ENCODE measurements at regions not wholly inside any gene's neighbourhood (a gene's known extent, or its start where the extent isn't known, plus 50 kb on each side); places are given as distances from the start of the nearest gene placed in this dataset.

DNA sequence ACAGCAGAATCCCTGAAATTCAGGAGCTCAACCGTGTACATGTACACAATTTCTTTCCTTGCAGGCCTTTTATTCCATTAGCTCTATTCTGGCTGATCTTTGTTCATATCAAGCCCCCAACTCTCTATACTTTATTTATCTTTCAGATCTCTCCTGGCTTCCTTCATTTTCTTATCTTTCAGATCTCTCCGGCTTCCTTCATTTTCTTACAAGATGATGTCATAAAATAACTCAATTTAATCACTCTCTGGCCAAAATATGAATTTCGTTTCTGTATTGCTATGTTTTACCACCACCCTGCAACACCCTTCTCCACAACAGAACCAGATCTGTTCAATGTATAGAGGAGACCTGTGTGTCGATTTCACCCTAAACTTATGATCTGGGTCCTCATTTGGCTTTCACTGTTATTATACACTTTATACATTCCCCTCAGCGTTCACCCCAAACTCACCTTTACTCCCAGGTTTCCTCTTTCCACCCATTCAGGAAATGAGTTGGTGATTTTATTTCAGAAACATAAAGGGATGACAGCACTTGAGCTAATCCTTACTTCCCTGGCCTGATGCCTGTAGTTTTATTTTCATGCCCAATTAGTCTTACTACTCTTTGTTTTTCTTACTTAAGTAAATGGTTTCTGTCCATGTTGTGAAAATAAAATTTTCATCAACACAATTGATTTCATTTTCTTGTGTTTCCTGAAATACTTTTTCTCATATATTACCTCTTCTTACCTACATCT is 195.5 kb downstream of the BCHE start:
- ChIA-PET CTCF (no interaction called here), POLR2A (ENCODE audit: unreplicated experiment) (no interaction called here)
- H2BK5ac ChIP-seq (ENCODE audit: low read depth, low read length, poor library complexity, severe bottlenecking) = no peak overlapping the region
- no peak overlapping the region for H2AK9ac ChIP-seq (replicated peaks; ENCODE audit: low read depth, low read length, poor library complexity)
- TF ChIP-seq, protein P1, sequence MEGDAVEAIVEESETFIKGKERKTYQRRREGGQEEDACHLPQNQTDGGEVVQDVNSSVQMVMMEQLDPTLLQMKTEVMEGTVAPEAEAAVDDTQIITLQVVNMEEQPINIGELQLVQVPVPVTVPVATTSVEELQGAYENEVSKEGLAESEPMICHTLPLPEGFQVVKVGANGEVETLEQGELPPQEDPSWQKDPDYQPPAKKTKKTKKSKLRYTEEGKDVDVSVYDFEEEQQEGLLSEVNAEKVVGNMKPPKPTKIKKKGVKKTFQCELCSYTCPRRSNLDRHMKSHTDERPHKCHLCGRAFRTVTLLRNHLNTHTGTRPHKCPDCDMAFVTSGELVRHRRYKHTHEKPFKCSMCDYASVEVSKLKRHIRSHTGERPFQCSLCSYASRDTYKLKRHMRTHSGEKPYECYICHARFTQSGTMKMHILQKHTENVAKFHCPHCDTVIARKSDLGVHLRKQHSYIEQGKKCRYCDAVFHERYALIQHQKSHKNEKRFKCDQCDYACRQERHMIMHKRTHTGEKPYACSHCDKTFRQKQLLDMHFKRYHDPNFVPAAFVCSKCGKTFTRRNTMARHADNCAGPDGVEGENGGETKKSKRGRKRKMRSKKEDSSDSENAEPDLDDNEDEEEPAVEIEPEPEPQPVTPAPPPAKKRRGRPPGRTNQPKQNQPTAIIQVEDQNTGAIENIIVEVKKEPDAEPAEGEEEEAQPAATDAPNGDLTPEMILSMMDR (conservative IDR thresholded peaks at IDR 0.05; ENCODE audit: low read depth, low read length) = no peak
- TF ChIP-seq RAD21 (IDR thresholded peaks at IDR 0.05; ENCODE audit: low read length) = no peak
- dilution Hi-C loops (cut with HindIII; ENCODE audit: low sequenced_read_pairs, unreplicated experiment) = no loop called here
- no peaks in the 10 kb centered on the region for H3K79me1 ChIP-seq (ENCODE audit: low read depth in 1 of 2, low read length in 2 of 2)
- in situ Hi-C loops (cut with MboI; ENCODE audit: low sequenced_read_pairs) = no loop called here
- H3K9ac ChIP-seq (ENCODE audit: low read depth, low read length) = no peak overlapping the region
- H3K56ac ChIP-seq (ENCODE audit: extremely low read depth, insufficient read depth, low read length) = no peak overlapping the region
- BruUV-seq (replicated peaks) = no TSS peak
- H3K14ac ChIP-seq (replicated peaks; ENCODE audit: low read depth, low read length) = no peak overlapping the region
- H3K18ac ChIP-seq (ENCODE audit: low read depth, low read length) = no peak overlapping the region
- no peak overlapping the region for H2BK120ac ChIP-seq (ENCODE audit: low read depth, low read length)
- H2AK5ac ChIP-seq (ENCODE audit: low read depth, low read length) = no peak overlapping the region
- H4K5ac ChIP-seq (ENCODE audit: low read depth, low read length) = no peak overlapping the region
- no peaks in the 10 kb centered on the region for H4K20me1 ChIP-seq (ENCODE audit: insufficient read depth, low read length)
- no peak overlapping the region for H3K27ac ChIP-seq (ENCODE audit: insufficient read depth, low read length)
- no peak overlapping the region for H3K23ac ChIP-seq (ENCODE audit: low read depth, low read length)
- no peak overlapping the region for H2BK20ac ChIP-seq (ENCODE audit: low read depth, low read length)
- no peaks in the 10 kb centered on the region; the same call in 1 of the 2 replicates for H3K4me1 ChIP-seq (ENCODE audit: control insufficient read depth, insufficient read depth, low read length)
- intact Hi-C loops (cut with micrococcal nuclease) = no loop called here
- H2AFZ ChIP-seq (replicated peaks; ENCODE audit: low read length, poor library complexity) = no peak overlapping the region
- no peak for DNase-seq
- H3K9me1 ChIP-seq (ENCODE audit: insufficient read depth, low read length) = no peaks in the 10 kb centered on the region
- 83% methylated on average over 1 of the region's 5 CpGs; no CpG with 5 or more reads in 1 of the 2 experiments for WGBS, 2 experiments (ENCODE audit: extremely low coverage in 2 of 2, insufficient read length in 1 of 2)
- no peaks in the 10 kb centered on the region; the same call in 1 of the 2 replicates for H3K9me3 ChIP-seq (ENCODE audit: control insufficient read depth, insufficient read depth, low read length)
- H4K8ac ChIP-seq (ENCODE audit: low read depth in 2 of 2, low read length in 2 of 2) = no peak overlapping the region
- no peak overlapping the region for H3K4me3 ChIP-seq (ENCODE audit: insufficient read depth, low read depth, low read length)
- H3K4ac ChIP-seq (ENCODE audit: low read depth, low read length) = no peak overlapping the region
- H2BK15ac ChIP-seq (ENCODE audit: low read depth, low read length) = no peak overlapping the region
- H3K4me2 ChIP-seq (ENCODE audit: low read depth, low read length) = no peak overlapping the region
- H3K27me3 ChIP-seq (ENCODE audit: control insufficient read depth, insufficient read depth, low read length) = no peaks in the 10 kb centered on the region
- H3K36me3 ChIP-seq (ENCODE audit: control insufficient read depth, insufficient read depth, low read length) = no peaks in the 10 kb centered on the region
- H4K91ac ChIP-seq (ENCODE audit: insufficient read depth, low read depth, low read length) = no peak overlapping the region
- no peak for ATAC-seq (ENCODE audit: low read depth)

All from IMR-90 (cell line).